HepG2 (cell line): ENCODE measurements at regions not wholly inside any gene's neighbourhood (a gene's known extent, or its start where the extent isn't known, plus 50 kb on each side); places are given as distances from the start of the nearest gene placed in this dataset.

Experiments
- CC2D1A ChIP-seq: sonication (generic); formaldehyde crosslinking; IDR thresholded peaks from 2 replicates; pipeline ENCODE4 v1.8.1; 2023; ENCODE audit warnings: mild to moderate bottlenecking, missing genetic modification reagents
- CTCF ChIP-seq: sonication (generic); formaldehyde crosslinking; IDR thresholded peaks from 2 replicates; pipeline ENCODE4 v1.5.0; 2020; ENCODE audit warnings: mild to moderate bottlenecking, missing genetic modification reagents, moderate library complexity
- HCFC1 ChIP-seq: fragments of 150-350 bp; IDR thresholded peaks from 2 replicates; pipeline ENCODE4 v1.6.1; 2014; ENCODE audit warnings: low read depth, low read length
- KDM1A ChIP-seq: IDR thresholded peaks from 2 replicates; pipeline ENCODE4 v1.6.1; 2016; ENCODE audit warnings: missing compliant biosample characterization
- PATZ1 ChIP-seq: sonication (generic); formaldehyde crosslinking; IDR thresholded peaks from 2 replicates; pipeline ENCODE4 v1.4.0; 2020; ENCODE audit warnings: missing genetic modification reagents
- POLR2A ChIP-seq, 2 experiments: IDR thresholded peaks; 2 replicates each; pipeline ENCODE4 v1.6.1; 2011; ENCODE audit warnings: low read depth in 2 of 2, low read length in 2 of 2, mild to moderate bottlenecking in 1 of 2, moderate library complexity in 1 of 2; ENCODE audit not compliant: insufficient read depth in 1 of 2
- SAP130 ChIP-seq: IDR thresholded peaks from 2 replicates; pipeline ENCODE4 v1.6.1; 2016; ENCODE audit warnings: low read depth
- ZHX1 ChIP-seq: sonication (generic); formaldehyde crosslinking; IDR thresholded peaks from 2 replicates; pipeline ENCODE4 v1.8.1; 2022; ENCODE audit warnings: low read depth, mild to moderate bottlenecking, missing genetic modification reagents
- ZMYM3 ChIP-seq: sonication (generic); formaldehyde crosslinking; IDR thresholded peaks from 2 replicates; pipeline ENCODE4 v1.5.1; 2020; ENCODE audit warnings: mild to moderate bottlenecking, missing genetic modification reagents
- ZNF549 ChIP-seq: sonication (generic); formaldehyde crosslinking; IDR thresholded peaks from 2 replicates; pipeline ENCODE4 v1.5.0; 2020; ENCODE audit warnings: missing genetic modification reagents
- ZSCAN20 ChIP-seq: sonication (generic); formaldehyde crosslinking; IDR thresholded peaks from 2 replicates; pipeline ENCODE4 v1.4.0; 2020; ENCODE audit warnings: missing genetic modification reagents, mild to moderate bottlenecking, borderline replicate concordance

GRCh38 chr6:148617530-148617929 is 129.3 kb upstream of the UST start:
- TF ChIP-seq CTCF (CRISPR knock-in tag) (no peak), ZMYM3 (CRISPR knock-in tag) (no peak), KDM1A (no peak), ZHX1 (CRISPR knock-in tag) (no peak), CC2D1A (no peak), SAP130 (CRISPR knock-in tag) (no peak), POLR2A (IDR thresholded peaks at IDR 0.05; ENCODE audit: insufficient read depth in 1 of 2, low read depth in 2 of 2, low read length in 2 of 2) (no peak), PATZ1 (CRISPR knock-in tag) (no peak), ZNF549 (CRISPR knock-in tag) (no peak), ZSCAN20 (CRISPR knock-in tag) (no peak), HCFC1 (no peak)
